Epithelial cell of esophagus (primary cell): ENCODE measurements at regions not wholly inside any gene's neighbourhood (a gene's known extent, or its start where the extent isn't known, plus 50 kb on each side); places are given as distances from the start of the nearest gene placed in this dataset.
A peak's percentile ranks its signal among the peaks of the same experiment; 100 is the strongest.

Experiments
- DNase-seq: peaks from one replicate; pipeline ENCODE4 v3.0.0; 2010; ENCODE audit warnings: low read depth
- H3K4me3 ChIP-seq: 2 replicates; pipeline ENCODE4 v1.5.1; 2011; ENCODE audit warnings: mild to moderate bottlenecking, low read length, control low read depth
- CTCF ChIP-seq: IDR thresholded peaks from 2 replicates; pipeline ENCODE4 v1.5.1; 2011; ENCODE audit warnings: low read depth, mild to moderate bottlenecking, low read length, control low read depth, inconsistent platforms; ENCODE audit not compliant: insufficient read depth; ENCODE audit errors: missing control alignments

DNA sequence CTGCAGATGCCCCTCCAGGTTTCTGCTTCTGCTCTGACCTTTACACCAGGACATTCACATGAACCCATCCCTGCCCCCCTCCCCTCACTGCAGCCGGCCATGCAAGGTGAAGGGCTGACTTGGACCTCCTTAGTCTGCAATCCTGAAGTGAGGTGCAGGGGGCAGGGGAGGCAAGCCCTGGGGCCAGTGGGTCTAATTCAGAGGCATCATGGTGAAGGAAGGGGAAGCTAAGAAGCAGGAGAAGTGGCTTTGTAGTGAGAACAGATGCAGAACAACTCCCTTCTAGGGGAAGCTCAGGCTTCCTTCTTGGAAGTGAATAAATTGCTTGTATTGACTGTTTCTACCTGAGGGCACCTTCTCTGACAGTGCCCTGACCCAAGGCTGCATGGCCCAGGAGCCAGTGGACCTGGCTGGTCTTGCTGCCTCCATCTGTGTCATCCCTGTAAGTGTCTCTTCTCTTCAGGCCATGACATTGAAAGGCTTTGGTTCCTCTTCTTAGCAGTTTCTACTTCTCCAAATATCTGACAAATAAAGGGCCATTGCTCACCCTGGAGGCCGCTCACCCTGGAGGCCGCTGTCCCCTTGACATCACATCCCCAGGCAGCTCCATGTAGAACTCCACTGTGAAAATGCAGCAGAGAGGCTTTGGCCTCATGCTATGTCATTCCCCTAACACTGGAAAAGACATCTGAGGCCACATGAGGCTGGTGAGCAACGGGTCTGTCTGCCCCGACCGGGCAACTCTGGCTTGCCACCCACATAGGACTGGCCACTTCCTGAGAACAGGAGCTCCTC, 55.3 kb downstream of the GADD45G start:
- H3K4me3 ChIP-seq = no peak overlapping the region
- TF ChIP-seq CTCF = no peak
- no peak for DNase-seq

DNA sequence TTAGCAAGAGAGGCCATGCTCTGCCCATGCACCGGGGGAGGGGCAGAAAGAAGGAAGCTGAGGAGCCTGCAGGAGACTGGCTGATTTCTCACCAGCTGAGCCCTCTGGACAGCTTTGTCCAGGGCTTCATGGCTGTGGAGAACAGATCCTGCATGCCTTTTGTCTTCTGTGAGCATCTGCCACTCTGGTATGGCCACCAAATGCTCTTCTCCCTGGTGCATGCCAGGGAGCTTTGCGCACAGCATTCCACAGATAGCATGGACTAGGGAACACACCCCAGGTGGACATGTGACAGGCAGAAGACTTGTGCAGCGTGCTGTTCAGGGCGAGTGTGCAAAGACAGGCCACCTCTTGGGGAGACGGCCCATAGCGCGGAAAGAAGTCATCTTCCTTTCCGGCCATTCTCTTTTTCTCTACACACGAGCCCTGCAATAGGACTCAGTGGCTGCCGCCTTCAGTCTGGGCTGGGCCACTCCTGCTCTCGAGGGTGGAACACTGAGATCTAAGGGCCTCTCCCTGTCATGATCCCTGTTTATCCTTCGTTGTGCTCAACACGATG, 56.7 kb downstream of the GADD45G start:
- no peak for DNase-seq
- TF ChIP-seq CTCF = no peak
- no peak overlapping the region for H3K4me3 ChIP-seq

- no peak overlapping the region for H3K4me3 ChIP-seq
- peak; percentile 48 for DNase-seq
- TF ChIP-seq CTCF = no peak
Observed at GRCh38 chr9:89661956-89662717, 57.3 kb downstream of the GADD45G start.

GRCh38 chr9:89662718-89663613, 58.2 kb downstream of the GADD45G start:
- TF ChIP-seq CTCF = no peak
- DNase-seq = no peak

DNA sequence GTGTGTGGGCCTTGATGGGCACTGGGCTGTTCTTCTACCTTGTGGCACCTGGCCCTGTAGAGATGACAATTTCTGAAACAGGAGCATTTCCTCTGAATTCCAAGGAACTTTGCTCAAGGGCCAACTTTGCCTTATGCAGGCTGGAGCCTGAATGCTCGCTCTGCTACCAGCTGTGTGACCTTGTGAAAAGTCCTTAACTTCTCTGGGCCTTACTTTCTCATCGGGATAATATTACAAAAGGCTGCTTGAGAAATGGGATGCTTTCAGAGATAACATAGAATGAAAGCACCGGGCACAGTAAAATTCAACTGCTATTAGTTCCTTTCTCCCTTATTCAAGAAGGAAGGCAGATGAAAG, 58.8 kb downstream of the GADD45G start:
- H3K4me3 ChIP-seq = no peak overlapping the region
- no peak for DNase-seq
- TF ChIP-seq CTCF = no peak

More at GRCh38 chr9:89662718-89663613, 58.2 kb downstream of the GADD45G start:
- no peak overlapping the region for H3K4me3 ChIP-seq

DNA sequence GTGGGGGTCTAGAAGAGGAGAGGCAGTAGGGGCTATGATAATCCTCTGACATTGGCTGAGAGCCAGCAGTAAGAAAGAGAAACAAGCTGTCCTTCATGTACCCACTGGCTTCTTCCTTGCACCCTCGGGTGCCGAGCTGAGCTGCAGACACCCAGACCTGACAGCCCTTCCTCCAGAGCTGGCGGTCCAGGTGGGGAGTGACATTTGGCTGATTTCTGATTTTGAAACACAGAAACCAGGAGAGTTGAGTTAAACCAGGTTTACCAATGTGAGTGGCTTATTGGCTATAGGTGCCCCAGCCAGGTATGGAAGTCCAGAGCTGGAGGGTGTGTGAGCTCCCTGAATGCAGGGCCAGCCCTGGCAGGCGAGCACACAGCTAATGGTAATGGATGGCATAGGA, 59.2 kb downstream of the GADD45G start:
- TF ChIP-seq CTCF = no peak
- no peak for DNase-seq
- H3K4me3 ChIP-seq = no peak overlapping the region
